Heart left ventricle (tissue), 16 donors: ENCODE measurements at regions not wholly inside any gene's neighbourhood (a gene's known extent, or its start where the extent isn't known, plus 50 kb on each side); places are given as distances from the start of the nearest gene placed in this dataset.

Experiments
- ATAC-seq, 4 donors: fragments of 200-7000 bp; cut with Tn5 transposase; one replicate each; pipeline ENCODE4 v1.9.1; 2020 to 2022; ENCODE audit warnings: moderate library complexity in 4 of 4, mild to moderate bottlenecking in 3 of 4, moderate number of reproducible peaks in 1 of 4
- DNase-seq, 5 donors: peaks; one replicate each; pipeline ENCODE4 v3.0.0-alpha.2; 2020
- H3K27ac ChIP-seq, 12 donors: fragments of 200-600 bp; sonication (generic) in 4 of 12; one replicate each; pipeline versions ENCODE4 v1.5.0 to v1.8.0; 2016 to 2022; ENCODE audit warnings: mild to moderate bottlenecking in 2 of 12
- H3K27me3 ChIP-seq, 9 donors: fragments of 200-600 bp; sonication (generic) in 2 of 9; one replicate each; pipeline versions ENCODE4 v1.5.1 to v1.8.0; 2016 to 2022; ENCODE audit warnings: mild to moderate bottlenecking in 3 of 9
- H3K36me3 ChIP-seq, 9 donors: fragments of 200-600 bp; sonication (generic) in 2 of 9; one replicate each; pipeline versions ENCODE4 v1.5.0 to v1.8.0; 2018 to 2022; ENCODE audit warnings: mild to moderate bottlenecking in 2 of 9
- H3K4me1 ChIP-seq, 12 donors: fragments of 200-600 bp; sonication (generic) in 4 of 12; one replicate each; pipeline versions ENCODE4 v1.5.0 to v1.8.0; 2016 to 2022; ENCODE audit warnings: mild to moderate bottlenecking in 3 of 12
- H3K4me3 ChIP-seq, 12 donors: fragments of 200-600 bp; sonication (generic) in 4 of 12; one replicate each; pipeline versions ENCODE4 v1.5.0 to v1.8.0; 2017 to 2022; ENCODE audit warnings: mild to moderate bottlenecking in 9 of 12, moderate library complexity in 4 of 12
- H3K9me3 ChIP-seq, 12 donors: fragments of 200-600 bp; sonication (generic) in 4 of 12; one replicate each; pipeline versions ENCODE4 v1.5.0 to v1.8.0; 2016 to 2022; ENCODE audit warnings: mild to moderate bottlenecking in 1 of 12
- CTCF ChIP-seq, 12 donors: fragments of 200-600 bp; sonication (generic) in 4 of 12; IDR thresholded peaks; one replicate each; pipeline versions ENCODE4 v1.5.0 to v1.8.0; 2018 to 2022; ENCODE audit warnings: antibody characterized with exemption in 12 of 12, mild to moderate bottlenecking in 5 of 12
- POLR2A ChIP-seq, 2 donors: fragments of 450-650 bp; IDR thresholded peaks; one replicate each; pipeline ENCODE4 v1.6.1; 2017; ENCODE audit warnings: antibody characterized with exemption in 2 of 2, mild to moderate bottlenecking in 2 of 2, moderate library complexity in 2 of 2
- whole genome bisulfite sequencing, 4 donors: extraction: QIAGEN DNeasy Blood & Tissue Kit in 2 of 4; methylation state at CpG; one replicate each; pipeline versions ENCODE4 v1.1.5 to v1.1.7; 2013 to 2018; 5-methylcytosine and 5-hydroxymethylcytosine counted together
- intact Hi-C, 10 donors: fragments of 100-400 bp; cut with DNase I; formaldehyde crosslinking; loops; one replicate each; pipeline versions ENCODE4 v1.11.1 to v1.14.2; 2022
- donor health status: ischemic (EF 13 %, LVEDD 7.1; RV severe dilation, severe dysfunction).
- donor health status: healthy with polysubstance abuse.
- donor health status: DM: no; HTN: yes; CAD: no.
- donor health status: DM: no; HTN: no; CAD: no.
- donor health status: ischemic (EF 25% LVEDD 6.9; RV normal size, moderate dysfunction).
- donor health status: ischemic (EF 25% LVEDD 5.7; RV mildly dilated, moderate dysfunction).
- donor health status: healthy.
- donor health status: DM: yes; HTN: yes; CAD: no.
- donor health status: ischemic (EF 35%, LVEDD 5.7; RV mildly dilated, moderate dysfunction).
- donor health status: nonischemic (EF 11% LVEDD 7.7; RV severe dilation, severe dysfunction).
- donor health status: DM: yes; HTN: yes; CAD: no.
- donor health status: PGD.
- donor health status: ischemic (EF 29% LVEDD 5.4; RV normal size, mild dysfunction).
- donor health status: nonischemic (EF 23%, LVEDD 6.1; RV moderate dilation, normal function).

GRCh38 chr22:22099194-22099486, 116.6 kb upstream of the TOP3B start:
- Histone ChIP-seq H3K4me1 (no peaks in the 10 kb centered on the region), H3K27ac (no peak overlapping the region), H3K4me3 (no peak overlapping the region), H3K9me3 (peaks cover 0 to 4% (median 0%) of the 10 kb centered on the region in 12 donors), H3K27me3 (peaks cover 0 to 11% (median 0%) of the 10 kb centered on the region in 9 donors), H3K36me3 (no peaks in the 10 kb centered on the region)
- no peak for DNase-seq
- TF ChIP-seq POLR2A (IDR thresholded peaks at IDR 0.05), result no peak
- TF ChIP-seq CTCF (IDR thresholded peaks at IDR 0.05), result no peak
- no peak for ATAC-seq
- intact Hi-C loops, result no loop called here
- 57 to 64% (median 61%) methylated on average over 5 of the region's 5 CpGs for WGBS, 4 donors

GRCh38 chr22:22098457-22099193, 116.0 kb upstream of the TOP3B start:
- no peaks in the 10 kb centered on the region for H3K36me3 ChIP-seq
- H3K4me3 ChIP-seq, result no peak overlapping the region
- no peaks in the 10 kb centered on the region for H3K4me1 ChIP-seq
- intact Hi-C loops, result no loop called here
- ATAC-seq (no peak), DNase-seq (no peak)
- no peak overlapping the region for H3K27ac ChIP-seq
- H3K9me3 ChIP-seq, result peaks cover 0 to 4% (median 0%) of the 10 kb centered on the region in 12 donors
- TF ChIP-seq CTCF (IDR thresholded peaks at IDR 0.05), result no peak
- TF ChIP-seq POLR2A (IDR thresholded peaks at IDR 0.05), result no peak
- 53 to 68% (median 61%) methylated on average over 7 to 9 of the region's 9 CpGs for WGBS, 4 donors
- H3K27me3 ChIP-seq, result peaks cover 0 to 14% (median 0%) of the 10 kb centered on the region in 9 donors

- no peak for DNase-seq
- H3K4me1 ChIP-seq, result no peaks in the 10 kb centered on the region
- no peak for ATAC-seq
- no peak overlapping the region for H3K27ac ChIP-seq
- intact Hi-C loops, result no loop called here
- H3K36me3 ChIP-seq, result no peaks in the 10 kb centered on the region
- TF ChIP-seq CTCF (IDR thresholded peaks at IDR 0.05) (no peak), POLR2A (IDR thresholded peaks at IDR 0.05) (no peak)
- peaks cover 0 to 4% (median 0%) of the 10 kb centered on the region in 12 donors for H3K9me3 ChIP-seq
- no peak overlapping the region for H3K4me3 ChIP-seq
- H3K27me3 ChIP-seq, result peaks cover 0 to 23% (median 0%) of the 10 kb centered on the region in 9 donors
Measured at GRCh38 chr22:22097727-22098228, 115.2 kb upstream of the TOP3B start.

GRCh38 chr22:22094921-22095320, 112.3 kb upstream of the TOP3B start:
- peaks cover 0 to 48% (median 7%) of the 10 kb centered on the region in 9 donors for H3K27me3 ChIP-seq

More at GRCh38 chr22:22094921-22095320, 112.3 kb upstream of the TOP3B start:
- DNase-seq (no peak), ATAC-seq (no peak)
- Histone ChIP-seq H3K9me3 (no peaks in the 10 kb centered on the region), H3K4me1 (no peaks in the 10 kb centered on the region), H3K4me3 (no peak overlapping the region), H3K36me3 (no peaks in the 10 kb centered on the region), H3K27ac (no peak overlapping the region)
- intact Hi-C loops, result no loop called here
- no peak for TF ChIP-seq CTCF (IDR thresholded peaks at IDR 0.05)
- no peak for TF ChIP-seq POLR2A (IDR thresholded peaks at IDR 0.05)
- WGBS, 4 donors, result 81 to 88% (median 85%) methylated on average over 5 of the region's 5 CpGs
